Amygdala (tissue), 56 donors: ENCODE measurements at regions not wholly inside any gene's neighbourhood (a gene's known extent, or its start where the extent isn't known, plus 50 kb on each side); places are given as distances from the start of the nearest gene placed in this dataset.
"Not testable (repeated sequence)": the region's sequence is repeated elsewhere in the genome, so short reads cannot be mapped to it uniquely, and the experiment has no call there.

Experiments
- DNase-seq, 56 donors: peaks; one replicate each; lab custom pipeline; 2025; lab: John Stamatoyannopoulos, UW

- no peak for DNase-seq
Measured at GRCh38 chrX:128807367-128807766, 715.9 kb downstream of the SMARCA1 start.

GRCh38 chrX:128805236-128805635, 718.1 kb downstream of the SMARCA1 start:
- no peak for DNase-seq

GRCh38 chrX:128804828-128805227, 718.5 kb downstream of the SMARCA1 start:
- no peak for DNase-seq

- no peak for DNase-seq
Measured at GRCh38 chrX:128800138-128800537, 723.2 kb downstream of the SMARCA1 start.

- DNase-seq: not testable (repeated sequence)
Measured at GRCh38 chrX:128783139-128783538, 730.9 kb upstream of the ACTRT1 start.

- DNase-seq: peak in 8 of 56 donors; percentile 0 to 9 (median 0)
Measured at GRCh38 chrX:128781506-128781905, 729.3 kb upstream of the ACTRT1 start.

GRCh38 chrX:128780934-128781333, 728.7 kb upstream of the ACTRT1 start:
- no peak for DNase-seq

GRCh38 chrX:128769495-128769894, 717.3 kb upstream of the ACTRT1 start:
- DNase-seq: no peak

GRCh38 chrX:128759745-128760144, 707.5 kb upstream of the ACTRT1 start:
- DNase-seq: no peak

- DNase-seq: no peak
Measured at GRCh38 chrX:128759177-128759576, 707.0 kb upstream of the ACTRT1 start.

- DNase-seq: no peak
Measured at GRCh38 chrX:128754130-128754529, 701.9 kb upstream of the ACTRT1 start.

- DNase-seq: no peak
Measured at GRCh38 chrX:128739539-128739938, 687.3 kb upstream of the ACTRT1 start.

GRCh38 chrX:128728943-128729342, 676.7 kb upstream of the ACTRT1 start:
- no peak for DNase-seq

GRCh38 chrX:128717635-128718578, 665.7 kb upstream of the ACTRT1 start:
- DNase-seq: no peak

- DNase-seq: no peak
Measured at GRCh38 chrX:128714425-128714824, 662.2 kb upstream of the ACTRT1 start.

- no peak for DNase-seq
Measured at GRCh38 chrX:128699716-128700285, 647.6 kb upstream of the ACTRT1 start.

- peak in 2 of 56 donors; percentile 0 for DNase-seq
Measured at GRCh38 chrX:128698573-128699181, 646.5 kb upstream of the ACTRT1 start.

- no peak for DNase-seq
Measured at GRCh38 chrX:128691872-128692271, 639.7 kb upstream of the ACTRT1 start.

GRCh38 chrX:128685387-128685786, 633.2 kb upstream of the ACTRT1 start:
- DNase-seq: no peak

- DNase-seq: no peak
Measured at GRCh38 chrX:128676651-128677050, 624.4 kb upstream of the ACTRT1 start.

- DNase-seq: peak in 1 of 56 donors; percentile 0
Measured at GRCh38 chrX:128674326-128675086, 622.3 kb upstream of the ACTRT1 start.
